GM23248 (cell line): ENCODE measurements at regions not wholly inside any gene's neighbourhood (a gene's known extent, or its start where the extent isn't known, plus 50 kb on each side); places are given as distances from the start of the nearest gene placed in this dataset.
A peak's percentile ranks its signal among the peaks of the same experiment; 100 is the strongest.

Experiments
- DNase-seq: peaks from one replicate; pipeline ENCODE4 v3.0.0-alpha.2; 2015
- H2AFZ ChIP-seq: fragments of 200-600 bp; sonication (generic); 2 replicates; pipeline ENCODE4 v1.6.1; 2016; ENCODE audit warnings: antibody characterized with exemption
- H3F3A ChIP-seq: fragments of 200-600 bp; sonication (generic); 2 replicates; pipeline ENCODE4 v1.6.1; 2016; ENCODE audit warnings: mild to moderate bottlenecking, antibody characterized with exemption, mixed run types; ENCODE audit not compliant: insufficient read depth
- H3K27ac ChIP-seq: fragments of 200-600 bp; sonication (generic); 2 replicates; pipeline ENCODE4 v1.5.1; 2016; ENCODE audit warnings: mild to moderate bottlenecking
- H3K27me3 ChIP-seq: fragments of 200-600 bp; sonication (generic); replicated peaks from 2 replicates; pipeline ENCODE4 v1.6.1; 2016; ENCODE audit warnings: mild to moderate bottlenecking; ENCODE audit not compliant: insufficient read depth
- H3K36me3 ChIP-seq: fragments of 200-600 bp; sonication (generic); 2 replicates; pipeline ENCODE4 v1.6.1; 2016; ENCODE audit warnings: low read depth, mild to moderate bottlenecking
- H3K4me1 ChIP-seq: fragments of 200-600 bp; sonication (generic); 2 replicates; pipeline ENCODE4 v1.6.1; 2016; ENCODE audit warnings: mild to moderate bottlenecking; ENCODE audit not compliant: insufficient read depth
- H3K4me2 ChIP-seq: fragments of 200-600 bp; sonication (generic); one replicate; pipeline ENCODE4 v1.6.1; 2016; ENCODE audit warnings: mild to moderate bottlenecking; ENCODE audit not compliant: unreplicated experiment
- H3K4me3 ChIP-seq: fragments of 200-600 bp; sonication (generic); 2 replicates; pipeline ENCODE4 v1.5.1; 2016; ENCODE audit warnings: mild to moderate bottlenecking
- H3K79me2 ChIP-seq: fragments of 200-600 bp; sonication (generic); 2 replicates; pipeline ENCODE4 v1.6.1; 2016; ENCODE audit warnings: mild to moderate bottlenecking; ENCODE audit not compliant: insufficient read depth
- H3K9ac ChIP-seq: fragments of 200-600 bp; sonication (generic); 2 replicates; pipeline ENCODE4 v1.6.1; 2016; ENCODE audit warnings: mild to moderate bottlenecking
- H3K9me2 ChIP-seq: fragments of 200-600 bp; sonication (generic); 2 replicates; pipeline ENCODE4 v1.6.1; 2016; ENCODE audit warnings: mixed run types, mild to moderate bottlenecking, moderate library complexity; ENCODE audit not compliant: insufficient read depth
- H3K9me3 ChIP-seq: fragments of 200-600 bp; sonication (generic); one replicate; pipeline ENCODE4 v1.6.1; 2017; ENCODE audit warnings: low read depth
- H4K20me1 ChIP-seq: fragments of 200-600 bp; sonication (generic); 2 replicates; pipeline ENCODE4 v1.6.0; 2016; ENCODE audit not compliant: insufficient read depth
- EZH2 ChIP-seq: fragments of 200-600 bp; sonication (generic); IDR thresholded peaks from 2 replicates; pipeline ENCODE4 v1.6.1; 2018; ENCODE audit warnings: antibody characterized with exemption, mild to moderate bottlenecking; ENCODE audit not compliant: insufficient read depth, poor library complexity, severe bottlenecking
- EZH2phosphoT487 ChIP-seq: fragments of 200-600 bp; sonication (generic); IDR thresholded peaks from 2 replicates; pipeline ENCODE4 v1.6.1; 2018; ENCODE audit warnings: antibody characterized with exemption, moderate library complexity, mild to moderate bottlenecking, low read depth; ENCODE audit not compliant: insufficient read depth
- WGBS, 2 experiments: methylation state at CpG; one replicate each; pipeline ENCODE4 v1.1.6; 2015 to 2017; ENCODE audit warnings: low lambda C conversion rate in 2 of 2, low coverage in 1 of 2; ENCODE audit errors: missing lambda C conversion rate in 2 of 2; 5-methylcytosine and 5-hydroxymethylcytosine counted together
- in situ Hi-C: fragments of 300-500 bp; cut with MboI; formaldehyde crosslinking; loops from 2 replicates; pipeline ENCODE4 v1.15.0; 2020

DNA sequence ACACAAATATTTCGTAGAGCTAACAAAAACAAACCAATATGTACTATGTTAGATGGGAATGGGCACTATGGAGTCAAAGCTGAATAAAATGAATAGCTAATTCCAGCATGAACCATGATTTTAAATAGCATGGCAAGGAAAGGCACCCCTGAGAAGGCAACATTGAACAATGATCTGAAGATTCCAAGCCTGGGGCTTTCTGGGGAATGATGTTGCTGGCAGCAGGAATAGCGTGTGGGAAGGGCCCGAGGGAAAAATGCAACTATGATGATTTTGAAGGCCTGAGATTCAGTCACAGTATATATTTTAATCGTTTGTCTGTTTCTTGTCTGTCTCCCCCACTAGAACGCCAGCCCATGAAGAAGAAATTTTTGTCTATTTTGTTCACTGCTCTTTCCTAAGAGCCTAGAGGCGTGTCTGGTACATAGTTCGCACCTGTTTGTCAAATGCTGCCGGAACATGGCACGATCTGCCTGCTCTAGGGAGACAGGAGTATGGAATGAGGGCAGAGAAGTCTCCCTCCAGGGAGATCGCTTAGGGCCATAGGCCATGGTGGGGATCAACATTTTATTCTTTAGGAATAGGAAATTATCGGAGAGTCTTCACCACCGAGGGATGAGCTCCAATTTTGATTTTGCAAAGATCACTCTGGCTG is 84.8 kb upstream of the EYA2 start:
- Histone ChIP-seq H3K9me2 (no peaks in the 10 kb centered on the region), H2AFZ (no peak overlapping the region), H4K20me1 (no peaks in the 10 kb centered on the region), H3K4me2 (no peak overlapping the region), H3K9me3 (no peaks in the 10 kb centered on the region), H3K27me3 (peaks cover 22% of the 10 kb centered on the region), H3K79me2 (no peaks in the 10 kb centered on the region), H3K27ac (no peak overlapping the region), H3K9ac (no peak overlapping the region), H3K4me1 (0 out of 2 replicates have a peak, but pooled peaks cover 4% of the 10 kb centered on the region), H3K36me3 (no peaks in the 10 kb centered on the region), H3F3A (no peaks in the 10 kb centered on the region), H3K4me3 (no peak overlapping the region)
- TF ChIP-seq EZH2phosphoT487 (no peak), EZH2 (no peak)
- 87 to 90% methylated on average over 12 of the region's 12 CpGs for WGBS, 2 experiments
- in situ Hi-C loops = no loop called here
- DNase-seq = no peak

GRCh38 chr20:46810448-46811223 is 84.0 kb upstream of the EYA2 start:
- H3K27ac ChIP-seq = no peak overlapping the region
- WGBS, 2 experiments = 65 to 80% methylated on average over 15 to 20 of the region's 20 CpGs

DNA sequence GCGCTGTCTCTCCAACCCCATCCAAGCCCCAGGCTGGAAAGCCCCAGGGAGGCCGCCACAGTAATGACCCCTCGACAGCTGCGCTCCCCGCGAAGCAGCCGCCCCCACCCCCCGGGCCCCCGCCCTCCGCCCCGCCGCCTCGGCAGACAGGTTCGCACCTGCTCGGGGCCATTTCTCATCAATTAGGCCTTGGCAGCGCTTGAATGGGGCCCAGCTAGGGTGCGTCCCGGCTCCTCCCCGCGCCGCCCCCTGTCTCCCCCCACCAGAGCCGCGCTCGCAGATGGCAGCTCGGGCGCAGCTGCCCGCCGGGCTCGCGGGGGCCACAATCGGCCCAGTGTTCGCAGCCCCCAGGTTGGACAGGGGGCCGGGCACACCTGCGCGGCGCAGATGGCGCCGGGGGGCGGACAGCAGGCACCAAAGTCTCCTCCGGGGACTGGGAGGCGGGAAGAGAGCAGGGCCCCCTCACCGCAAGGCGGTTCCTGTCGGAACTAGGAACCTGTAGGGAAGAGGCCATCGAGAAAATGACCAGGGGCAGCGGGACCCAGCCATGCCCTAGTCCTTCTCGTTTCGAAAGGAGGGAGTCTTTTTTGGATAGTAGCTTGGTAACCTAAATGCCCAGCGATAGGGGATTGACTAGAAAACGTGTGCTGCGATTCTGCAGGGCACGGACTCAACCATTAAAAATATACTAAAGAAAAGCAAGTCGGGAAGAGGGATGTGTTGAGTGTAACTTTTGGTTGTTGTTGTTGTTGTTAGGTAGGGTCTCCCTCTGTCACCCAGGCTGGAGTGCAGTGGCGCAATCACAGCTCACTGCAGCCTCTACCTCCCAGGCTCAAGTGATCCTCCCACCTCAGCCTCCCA is 83.2 kb upstream of the EYA2 start:
- no peak for TF ChIP-seq EZH2phosphoT487
- TF ChIP-seq EZH2 = peak; percentile 86

More at GRCh38 chr20:46810448-46811223, 84.0 kb upstream of the EYA2 start:
- peaks cover 22% of the 10 kb centered on the region for H3K27me3 ChIP-seq
- H3K4me1 ChIP-seq = peaks cover 10% of the 10 kb centered on the region
- no peak overlapping the region for H2AFZ ChIP-seq
- H3K4me3 ChIP-seq = no peak overlapping the region
- no peaks in the 10 kb centered on the region for H3K36me3 ChIP-seq
- H3F3A ChIP-seq = no peaks in the 10 kb centered on the region
- in situ Hi-C loops = no loop called here
- H3K9me2 ChIP-seq = no peaks in the 10 kb centered on the region
- H4K20me1 ChIP-seq = no peaks in the 10 kb centered on the region
- DNase-seq = no peak
- H3K4me2 ChIP-seq = no peak overlapping the region
- no peaks in the 10 kb centered on the region for H3K9me3 ChIP-seq
- H3K9ac ChIP-seq = no peak overlapping the region
- H3K79me2 ChIP-seq = no peaks in the 10 kb centered on the region
- TF ChIP-seq EZH2phosphoT487 (no peak), EZH2 (no peak)

More for the DNA sequence above, 83.2 kb upstream of the EYA2 start:
- no peaks in the 10 kb centered on the region for H3K9me3 ChIP-seq
- no peak overlapping the region for H3K9ac ChIP-seq
- peaks cover 10% of the 10 kb centered on the region for H3K4me1 ChIP-seq
- H3K4me2 ChIP-seq = no peak overlapping the region
- peaks cover 22% of the 10 kb centered on the region for H3K27me3 ChIP-seq
- H3K27ac ChIP-seq = no peak overlapping the region
- no peaks in the 10 kb centered on the region for H3K9me2 ChIP-seq
- H3F3A ChIP-seq = no peaks in the 10 kb centered on the region
- H3K36me3 ChIP-seq = no peaks in the 10 kb centered on the region
- WGBS, 2 experiments = 10 to 24% methylated on average over 18 to 49 of the region's 54 CpGs
- DNase-seq = no peak
- no peaks in the 10 kb centered on the region for H4K20me1 ChIP-seq
- H2AFZ ChIP-seq = 0 out of 2 replicates have a peak overlapping the region, but pooled peaks have one; percentile 36
- no peak overlapping the region for H3K4me3 ChIP-seq
- in situ Hi-C loops = no loop called here
- H3K79me2 ChIP-seq = no peaks in the 10 kb centered on the region
